Progenitor cell of endocrine pancreas (in vitro differentiated cells): ENCODE measurements at regions not wholly inside any gene's neighbourhood (a gene's known extent, or its start where the extent isn't known, plus 50 kb on each side); places are given as distances from the start of the nearest gene placed in this dataset.

Experiments
- DNase-seq: peaks from one replicate; pipeline ENCODE4 v3.0.0; 2021; ENCODE audit warnings: low spot score; ENCODE audit not compliant: unreplicated experiment
- H3K27ac Mint-ChIP-seq: 2 replicates; pipeline ENCODE4 v1.8.0; 2021; ENCODE audit warnings: mild to moderate bottlenecking, moderate library complexity, mixed read lengths
- H3K27me3 Mint-ChIP-seq: 2 replicates; pipeline ENCODE4 v1.8.0; 2021; ENCODE audit warnings: mixed read lengths
- H3K36me3 Mint-ChIP-seq: 2 replicates; pipeline ENCODE4 v1.8.0; 2022; ENCODE audit warnings: mixed read lengths; ENCODE audit not compliant: insufficient read depth
- H3K4me1 Mint-ChIP-seq: 2 replicates; pipeline ENCODE4 v1.8.0; 2021; ENCODE audit warnings: low read depth, mixed read lengths
- H3K4me3 Mint-ChIP-seq: 2 replicates; pipeline ENCODE4 v1.8.0; 2021; ENCODE audit warnings: low read depth, mild to moderate bottlenecking, moderate library complexity, mixed read lengths
- H3K9me3 Mint-ChIP-seq: 2 replicates; pipeline ENCODE4 v1.8.0; 2021; ENCODE audit warnings: low read depth, mixed read lengths
- TF ChIP-seq, protein P1 (sequence below): fragments of 200-600 bp; sonication (generic); IDR thresholded peaks from one replicate; pipeline ENCODE4 v1.5.0; 2021; ENCODE audit warnings: antibody characterized with exemption, mild to moderate bottlenecking; ENCODE audit not compliant: unreplicated experiment

DNA sequence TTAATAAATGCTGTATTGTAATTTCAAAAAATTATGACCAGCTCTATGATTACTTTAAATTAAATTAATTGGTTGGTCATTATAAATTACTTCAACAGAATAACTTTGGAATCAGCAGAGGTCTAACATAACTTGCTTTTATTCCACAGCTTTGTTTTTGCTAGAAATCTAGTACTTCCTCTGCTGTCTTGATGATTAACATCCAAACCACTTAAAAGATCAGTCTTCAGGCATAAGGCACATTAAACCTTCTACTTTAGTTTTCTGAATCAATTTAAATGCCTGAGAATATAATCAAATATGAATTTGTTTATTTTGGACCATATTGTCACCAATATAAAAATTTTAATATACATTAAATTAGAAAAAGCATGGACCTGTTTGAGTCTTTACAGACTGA lies 465.3 kb downstream of the ARL4A start:
- H3K4me3 Mint-ChIP-seq = no peak overlapping the region
- no peak for DNase-seq
- no peaks in the 10 kb centered on the region for H3K27me3 Mint-ChIP-seq
- no peaks in the 10 kb centered on the region for H3K9me3 Mint-ChIP-seq
- no peaks in the 10 kb centered on the region for H3K36me3 Mint-ChIP-seq
- no peaks in the 10 kb centered on the region for H3K4me1 Mint-ChIP-seq
- TF ChIP-seq, protein P1, sequence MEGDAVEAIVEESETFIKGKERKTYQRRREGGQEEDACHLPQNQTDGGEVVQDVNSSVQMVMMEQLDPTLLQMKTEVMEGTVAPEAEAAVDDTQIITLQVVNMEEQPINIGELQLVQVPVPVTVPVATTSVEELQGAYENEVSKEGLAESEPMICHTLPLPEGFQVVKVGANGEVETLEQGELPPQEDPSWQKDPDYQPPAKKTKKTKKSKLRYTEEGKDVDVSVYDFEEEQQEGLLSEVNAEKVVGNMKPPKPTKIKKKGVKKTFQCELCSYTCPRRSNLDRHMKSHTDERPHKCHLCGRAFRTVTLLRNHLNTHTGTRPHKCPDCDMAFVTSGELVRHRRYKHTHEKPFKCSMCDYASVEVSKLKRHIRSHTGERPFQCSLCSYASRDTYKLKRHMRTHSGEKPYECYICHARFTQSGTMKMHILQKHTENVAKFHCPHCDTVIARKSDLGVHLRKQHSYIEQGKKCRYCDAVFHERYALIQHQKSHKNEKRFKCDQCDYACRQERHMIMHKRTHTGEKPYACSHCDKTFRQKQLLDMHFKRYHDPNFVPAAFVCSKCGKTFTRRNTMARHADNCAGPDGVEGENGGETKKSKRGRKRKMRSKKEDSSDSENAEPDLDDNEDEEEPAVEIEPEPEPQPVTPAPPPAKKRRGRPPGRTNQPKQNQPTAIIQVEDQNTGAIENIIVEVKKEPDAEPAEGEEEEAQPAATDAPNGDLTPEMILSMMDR = no peak
- no peak overlapping the region for H3K27ac Mint-ChIP-seq

DNA sequence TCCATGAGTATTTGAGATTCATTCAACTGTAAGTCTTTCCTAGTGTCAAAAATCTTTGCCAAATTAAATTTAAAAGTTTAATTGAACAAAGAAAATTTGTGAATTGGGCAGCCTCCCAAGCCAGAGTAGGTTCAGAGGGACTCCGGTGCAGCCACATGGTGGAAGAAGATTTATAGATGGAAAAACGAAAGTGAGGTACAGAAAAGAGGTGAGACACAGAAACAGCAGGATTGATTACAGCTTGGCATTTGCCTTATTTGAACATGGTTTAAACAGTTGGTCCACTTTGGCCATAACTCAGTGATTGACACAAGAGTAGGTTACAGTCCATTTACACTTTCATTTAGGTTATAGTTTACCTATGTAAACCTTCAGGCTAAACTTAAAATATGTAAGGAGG lies 465.8 kb downstream of the ARL4A start:
- H3K4me1 Mint-ChIP-seq = no peaks in the 10 kb centered on the region
- H3K9me3 Mint-ChIP-seq = no peaks in the 10 kb centered on the region
- no peak for DNase-seq
- H3K36me3 Mint-ChIP-seq = no peaks in the 10 kb centered on the region
- no peak overlapping the region for H3K4me3 Mint-ChIP-seq
- TF ChIP-seq, protein P1 = no peak
- no peaks in the 10 kb centered on the region for H3K27me3 Mint-ChIP-seq
- H3K27ac Mint-ChIP-seq = no peak overlapping the region

DNA sequence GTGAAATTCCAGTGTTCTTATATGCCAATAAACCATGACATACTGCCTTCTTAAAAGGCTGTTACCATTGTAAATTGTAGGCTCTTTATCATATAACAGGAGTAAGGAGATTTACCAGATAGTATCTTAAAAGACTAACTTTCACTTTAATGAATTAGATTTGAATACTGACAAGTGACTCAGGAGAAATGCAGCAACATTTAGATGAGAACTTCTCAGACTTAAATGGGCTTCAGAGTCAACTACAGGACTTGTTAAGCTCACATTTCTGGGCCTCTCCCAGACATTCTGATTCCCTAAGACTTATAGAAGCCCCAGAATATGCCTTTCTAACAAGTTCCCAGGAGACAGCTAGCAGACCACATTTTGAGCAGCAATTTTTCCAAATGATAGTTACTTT lies 466.3 kb downstream of the ARL4A start:
- H3K27me3 Mint-ChIP-seq = no peaks in the 10 kb centered on the region
- no peaks in the 10 kb centered on the region for H3K36me3 Mint-ChIP-seq
- H3K4me3 Mint-ChIP-seq = no peak overlapping the region
- TF ChIP-seq, protein P1 = no peak
- H3K4me1 Mint-ChIP-seq = no peaks in the 10 kb centered on the region
- H3K27ac Mint-ChIP-seq = no peak overlapping the region
- no peak for DNase-seq
- no peaks in the 10 kb centered on the region for H3K9me3 Mint-ChIP-seq

DNA sequence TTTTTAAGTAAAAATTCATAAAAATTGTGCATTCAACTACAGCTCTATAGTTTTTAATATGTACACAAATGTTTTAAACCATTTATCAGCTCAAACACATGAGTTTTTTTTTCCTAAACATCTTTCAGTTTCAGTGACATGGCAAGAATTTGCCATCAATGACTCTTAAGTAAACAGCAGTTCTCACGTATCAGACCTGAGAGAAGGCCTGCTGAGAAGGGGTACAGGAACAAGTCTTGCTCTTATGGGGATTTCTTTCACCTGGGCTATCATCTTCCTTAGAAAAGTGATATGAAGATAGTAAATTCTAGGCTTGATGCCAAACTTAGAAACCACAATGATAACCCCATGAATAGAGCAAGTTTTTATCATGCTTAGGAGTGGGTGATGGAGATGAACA lies 467.8 kb downstream of the ARL4A start:
- H3K4me1 Mint-ChIP-seq = no peaks in the 10 kb centered on the region
- TF ChIP-seq, protein P1 = no peak
- H3K27ac Mint-ChIP-seq = no peak overlapping the region

DNA sequence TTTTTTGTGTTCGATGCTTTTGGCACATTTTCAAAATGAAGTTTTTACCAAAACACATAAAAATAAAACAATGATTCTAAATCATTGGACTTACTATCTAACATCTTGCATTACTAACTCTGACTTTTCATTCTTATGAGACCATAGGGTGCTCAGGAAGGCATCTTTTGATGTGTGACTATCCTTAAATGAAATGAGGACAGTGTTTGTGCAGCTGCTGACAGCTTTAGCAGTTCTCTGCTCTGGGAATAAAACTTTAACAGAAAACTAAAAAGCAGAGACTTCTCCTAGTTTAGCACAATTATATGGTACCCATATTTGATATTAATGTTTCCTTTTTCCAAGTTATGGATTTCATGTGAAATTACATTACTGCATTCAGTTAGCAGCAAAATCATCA lies 471.6 kb downstream of the ARL4A start:
- no peak overlapping the region for H3K27ac Mint-ChIP-seq
- H3K4me1 Mint-ChIP-seq = no peaks in the 10 kb centered on the region
- no peaks in the 10 kb centered on the region for H3K36me3 Mint-ChIP-seq
- H3K27me3 Mint-ChIP-seq = no peaks in the 10 kb centered on the region
- H3K4me3 Mint-ChIP-seq = no peak overlapping the region
- DNase-seq = no peak
- TF ChIP-seq, protein P1 = no peak
- no peaks in the 10 kb centered on the region for H3K9me3 Mint-ChIP-seq

More for the DNA sequence above, 467.8 kb downstream of the ARL4A start:
- Mint-ChIP-seq H3K4me3 (no peak overlapping the region), H3K27me3 (no peaks in the 10 kb centered on the region), H3K9me3 (no peaks in the 10 kb centered on the region), H3K36me3 (no peaks in the 10 kb centered on the region)
- no peak for DNase-seq
